GM12891 (cell line): ENCODE measurements at regions not wholly inside any gene's neighbourhood (a gene's known extent, or its start where the extent isn't known, plus 50 kb on each side); places are given as distances from the start of the nearest gene placed in this dataset.

Experiments
- POLR2A ChIP-seq: IDR thresholded peaks from 2 replicates; pipeline ENCODE4 v1.6.1; 2011; ENCODE audit warnings: low read depth, low read length, control low read depth
- TAF1 ChIP-seq: IDR thresholded peaks from 2 replicates; pipeline ENCODE4 v1.6.1; 2011; ENCODE audit warnings: low read depth, low read length, control low read depth

DNA sequence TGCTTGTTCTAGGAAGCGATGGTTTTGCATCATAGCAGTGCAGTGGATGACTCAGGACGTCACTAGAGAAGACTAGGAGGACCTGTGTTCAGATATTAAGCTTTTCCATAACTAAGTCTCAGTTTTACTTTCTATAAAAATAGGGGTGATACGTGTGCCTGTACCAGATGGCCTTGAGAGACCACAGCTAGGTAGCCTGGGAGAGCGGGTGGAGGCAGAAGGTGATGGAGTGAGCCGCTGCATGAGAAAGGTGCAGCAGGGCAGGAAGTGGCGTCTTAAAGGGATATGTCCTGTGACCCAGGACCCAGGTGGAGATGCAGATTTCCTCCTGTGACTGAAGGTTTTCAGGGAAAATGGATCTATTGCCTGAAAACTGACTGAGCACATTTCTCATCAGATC, 304.9 kb downstream of the CDC14C start:
- TF ChIP-seq POLR2A, result no peak
- no peak for TF ChIP-seq TAF1
